H9 (cell line): ENCODE measurements at regions not wholly inside any gene's neighbourhood (a gene's known extent, or its start where the extent isn't known, plus 50 kb on each side); places are given as distances from the start of the nearest gene placed in this dataset.

Source experiments
- DNase-seq: peaks from one replicate; pipeline ENCODE4 v3.0.0-alpha.2; 2017
- H2AFZ ChIP-seq: one replicate; pipeline ENCODE4 v1.6.1; 2013; ENCODE audit warnings: mild to moderate bottlenecking, low read length, control low read depth, moderate library complexity
- H2AK5ac ChIP-seq: 2 replicates; pipeline ENCODE4 v1.6.1; 2013; ENCODE audit warnings: low read length, control low read depth, mixed read lengths; ENCODE audit not compliant: insufficient read length
- H2BK120ac ChIP-seq: one replicate; pipeline ENCODE4 v1.6.1; 2013; ENCODE audit warnings: low read depth, mild to moderate bottlenecking, low read length, control low read depth, inconsistent platforms; ENCODE audit not compliant: poor library complexity, severe bottlenecking
- H2BK12ac ChIP-seq: 2 replicates; pipeline ENCODE4 v1.6.1; 2013; ENCODE audit warnings: low read length, control low read depth, mixed read lengths, low read depth; ENCODE audit not compliant: insufficient read length
- H2BK15ac ChIP-seq: 2 replicates; pipeline ENCODE4 v1.6.1; 2013; ENCODE audit warnings: low read depth, low read length, control low read depth
- H2BK20ac ChIP-seq: one replicate; pipeline ENCODE4 v1.6.1; 2013; ENCODE audit warnings: low read depth, mild to moderate bottlenecking, low read length, control low read depth, inconsistent platforms; ENCODE audit not compliant: poor library complexity, severe bottlenecking
- H2BK5ac ChIP-seq: 2 replicates; pipeline ENCODE4 v1.6.1; 2013; ENCODE audit warnings: low read length, control low read depth, mixed read lengths; ENCODE audit not compliant: insufficient read length
- H3K14ac ChIP-seq: 2 replicates; pipeline ENCODE4 v1.6.1; 2013; ENCODE audit warnings: low read length, control low read depth; ENCODE audit not compliant: insufficient read depth
- H3K18ac ChIP-seq: 2 replicates; pipeline ENCODE4 v1.6.1; 2013; ENCODE audit warnings: low read depth, mild to moderate bottlenecking, mixed read lengths, low read length, control low read depth; ENCODE audit not compliant: insufficient read length
- H3K23ac ChIP-seq: 2 replicates; pipeline ENCODE4 v1.6.1; 2013; ENCODE audit warnings: low read length, control low read depth, mixed read lengths, low read depth; ENCODE audit not compliant: insufficient read length
- H3K23me2 ChIP-seq: 2 replicates; pipeline ENCODE4 v1.6.1; 2013; ENCODE audit warnings: low read depth, mild to moderate bottlenecking, mixed read lengths, low read length, control low read depth; ENCODE audit not compliant: insufficient read length, poor library complexity, severe bottlenecking
- H3K27ac ChIP-seq: 2 replicates; pipeline ENCODE4 v1.5.1; 2013; ENCODE audit warnings: low read length, control low read depth, mixed read lengths, low read depth; ENCODE audit not compliant: insufficient read length
- H3K27me3 ChIP-seq: 2 replicates; pipeline ENCODE4 v1.6.1; 2013; ENCODE audit warnings: low read length, control low read depth, inconsistent platforms; ENCODE audit not compliant: insufficient read depth
- H3K4ac ChIP-seq: 2 replicates; pipeline ENCODE4 v1.6.1; 2013; ENCODE audit warnings: low read depth, mild to moderate bottlenecking, control low read depth, inconsistent platforms, low read length, moderate library complexity
- H3K4me1 ChIP-seq: 2 replicates; pipeline ENCODE4 v1.6.1; 2013; ENCODE audit warnings: low read length, control low read depth, inconsistent platforms; ENCODE audit not compliant: insufficient read depth
- H3K4me2 ChIP-seq: 2 replicates; pipeline ENCODE4 v1.6.1; 2013; ENCODE audit warnings: low read length, control low read depth, mixed read lengths; ENCODE audit not compliant: insufficient read length, insufficient read depth
- H3K56ac ChIP-seq: 2 replicates; pipeline ENCODE4 v1.6.1; 2013; ENCODE audit warnings: low read depth, mild to moderate bottlenecking, mixed read lengths, low read length, control low read depth; ENCODE audit not compliant: insufficient read length
- H3K79me1 ChIP-seq: 2 replicates; pipeline ENCODE4 v1.6.1; 2013; ENCODE audit warnings: low read depth, mild to moderate bottlenecking, moderate library complexity, low read length, control low read depth, inconsistent platforms; ENCODE audit not compliant: insufficient read depth, poor library complexity, severe bottlenecking
- H3K79me2 ChIP-seq: 2 replicates; pipeline ENCODE4 v1.6.1; 2013; ENCODE audit warnings: low read length, control low read depth, inconsistent platforms; ENCODE audit not compliant: insufficient read depth
- H3K9ac ChIP-seq: 2 replicates; pipeline ENCODE4 v1.6.1; 2013; ENCODE audit warnings: low read length, control low read depth, mixed read lengths; ENCODE audit not compliant: insufficient read length; ENCODE audit errors: extremely low read depth
- H3K9me3 ChIP-seq: one replicate; pipeline ENCODE4 v1.6.1; 2013; ENCODE audit warnings: low read depth, low read length, inconsistent platforms; ENCODE audit not compliant: control insufficient read depth
- H3T11ph ChIP-seq: one replicate; pipeline ENCODE4 v1.6.1; 2013; ENCODE audit warnings: mild to moderate bottlenecking, low read length, control low read depth, inconsistent platforms
- H4K20me1 ChIP-seq: one replicate; pipeline ENCODE4 v1.6.1; 2013; ENCODE audit not compliant: control insufficient read depth, insufficient read length, insufficient read depth
- H4K5ac ChIP-seq: 2 replicates; pipeline ENCODE4 v1.6.1; 2013; ENCODE audit warnings: low read depth, mild to moderate bottlenecking, mixed read lengths, low read length, control low read depth; ENCODE audit not compliant: insufficient read length
- H4K8ac ChIP-seq: replicated peaks from 2 replicates; pipeline ENCODE4 v1.6.1; 2013; ENCODE audit warnings: low read length, control low read depth, mixed read lengths, low read depth; ENCODE audit not compliant: insufficient read length
- H4K91ac ChIP-seq: 2 replicates; pipeline ENCODE4 v1.6.1; 2013; ENCODE audit warnings: low read depth, mild to moderate bottlenecking, moderate library complexity, mixed read lengths, low read length, control low read depth; ENCODE audit not compliant: insufficient read length
- H3K27ac Mint-ChIP-seq, 3 experiments: 2 replicates in 2 of 3; 3 replicates in 1 of 3; pipeline ENCODE4 v1.8.0; 2020 to 2021; ENCODE audit warnings: mixed read lengths in 3 of 3, mild to moderate bottlenecking in 1 of 3, moderate library complexity in 1 of 3
- H3K27me3 Mint-ChIP-seq: 2 replicates; pipeline ENCODE4 v1.8.0; 2021; ENCODE audit warnings: low read depth, mild to moderate bottlenecking, moderate library complexity, mixed read lengths
- H3K36me3 Mint-ChIP-seq, 3 experiments: 2 replicates in 2 of 3; 3 replicates in 1 of 3; pipeline ENCODE4 v1.8.0; 2020 to 2021; ENCODE audit warnings: low read depth in 3 of 3, mixed read lengths in 3 of 3; ENCODE audit not compliant: insufficient read depth in 1 of 3
- H3K4me1 Mint-ChIP-seq, 2 experiments: 2 replicates each; pipeline ENCODE4 v1.8.0; 2020; ENCODE audit warnings: mixed read lengths in 2 of 2
- H3K4me3 Mint-ChIP-seq, 2 experiments: 2 replicates in 1 of 2; 3 replicates in 1 of 2; pipeline ENCODE4 v1.8.0; 2020 to 2021; ENCODE audit warnings: mild to moderate bottlenecking in 2 of 2, mixed read lengths in 2 of 2, moderate library complexity in 1 of 2
- H3K9me3 Mint-ChIP-seq, 2 experiments: 2 replicates in 1 of 2; 3 replicates in 1 of 2; pipeline ENCODE4 v1.8.0; 2020; ENCODE audit warnings: mild to moderate bottlenecking in 2 of 2, mixed read lengths in 2 of 2, moderate library complexity in 1 of 2
- WGBS: extraction: QIAGEN DNeasy Blood & Tissue Kit; methylation state at CpG from one replicate; pipeline ENCODE4 v1.1.7; 2013; ENCODE audit warnings: missing lambda C conversion rate, low lambda C conversion rate, mixed read lengths; ENCODE audit not compliant: insufficient read length; ENCODE audit errors: extremely low coverage; 5-methylcytosine and 5-hydroxymethylcytosine counted together
- TF ChIP-seq, protein P1 (sequence below): fragments of 200-600 bp; sonication (generic); conservative IDR thresholded peaks from 3 replicates; pipeline ENCODE4 v1.8.0; 2021; ENCODE audit warnings: antibody characterized with exemption, mild to moderate bottlenecking

DNA sequence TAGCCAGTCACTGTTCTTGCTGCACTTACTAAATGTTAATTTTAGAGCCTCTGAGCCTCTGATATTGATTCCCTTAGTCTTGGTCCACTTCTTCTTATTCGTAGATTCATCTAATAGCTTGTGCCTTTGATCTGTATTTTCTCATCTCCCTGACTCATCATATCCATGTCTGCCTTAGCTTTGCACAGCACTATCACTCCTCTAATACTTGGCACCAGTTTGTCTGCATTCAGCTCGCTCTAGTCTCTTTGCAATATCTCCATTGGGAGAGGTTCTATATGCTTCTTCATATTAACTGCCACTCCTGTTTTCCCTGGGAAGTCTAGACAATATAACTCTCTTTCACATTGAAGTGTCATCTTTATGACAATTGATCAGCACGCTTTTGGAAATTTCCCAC lies 68.5 kb upstream of the CSRP2 start:
- Mint-ChIP-seq H3K27ac (no peak overlapping the region), H3K4me3 (no peak overlapping the region), H3K27me3 (no peaks in the 10 kb centered on the region), H3K9me3 (no peaks in the 10 kb centered on the region), H3K36me3 (no peaks in the 10 kb centered on the region), H3K4me1 (no peaks in the 10 kb centered on the region)
- H3K56ac ChIP-seq, result no peak overlapping the region
- H3K27me3 ChIP-seq, result no peaks in the 10 kb centered on the region
- H3K27ac ChIP-seq, result no peak overlapping the region
- H4K20me1 ChIP-seq, result no peaks in the 10 kb centered on the region
- no peak for DNase-seq
- H3K4ac ChIP-seq, result no peak overlapping the region
- H2BK120ac ChIP-seq, result no peak overlapping the region
- no peak overlapping the region for H2AK5ac ChIP-seq
- H3K4me2 ChIP-seq, result no peak overlapping the region
- WGBS, result no CpG with 5 or more reads among the region's 3 CpGs
- H4K91ac ChIP-seq, result no peak overlapping the region
- no peak overlapping the region for H4K8ac ChIP-seq
- H3K23ac ChIP-seq, result no peak overlapping the region
- no peaks in the 10 kb centered on the region for H3K4me1 ChIP-seq
- no peak overlapping the region for H3K18ac ChIP-seq
- H2BK15ac ChIP-seq, result no peak overlapping the region
- H2AFZ ChIP-seq, result no peak overlapping the region
- no peaks in the 10 kb centered on the region for H3K79me2 ChIP-seq
- no peak overlapping the region for H2BK20ac ChIP-seq
- no peak overlapping the region for H3K9ac ChIP-seq
- H3K14ac ChIP-seq, result no peak overlapping the region
- no peak overlapping the region for H2BK5ac ChIP-seq
- TF ChIP-seq, protein P1, sequence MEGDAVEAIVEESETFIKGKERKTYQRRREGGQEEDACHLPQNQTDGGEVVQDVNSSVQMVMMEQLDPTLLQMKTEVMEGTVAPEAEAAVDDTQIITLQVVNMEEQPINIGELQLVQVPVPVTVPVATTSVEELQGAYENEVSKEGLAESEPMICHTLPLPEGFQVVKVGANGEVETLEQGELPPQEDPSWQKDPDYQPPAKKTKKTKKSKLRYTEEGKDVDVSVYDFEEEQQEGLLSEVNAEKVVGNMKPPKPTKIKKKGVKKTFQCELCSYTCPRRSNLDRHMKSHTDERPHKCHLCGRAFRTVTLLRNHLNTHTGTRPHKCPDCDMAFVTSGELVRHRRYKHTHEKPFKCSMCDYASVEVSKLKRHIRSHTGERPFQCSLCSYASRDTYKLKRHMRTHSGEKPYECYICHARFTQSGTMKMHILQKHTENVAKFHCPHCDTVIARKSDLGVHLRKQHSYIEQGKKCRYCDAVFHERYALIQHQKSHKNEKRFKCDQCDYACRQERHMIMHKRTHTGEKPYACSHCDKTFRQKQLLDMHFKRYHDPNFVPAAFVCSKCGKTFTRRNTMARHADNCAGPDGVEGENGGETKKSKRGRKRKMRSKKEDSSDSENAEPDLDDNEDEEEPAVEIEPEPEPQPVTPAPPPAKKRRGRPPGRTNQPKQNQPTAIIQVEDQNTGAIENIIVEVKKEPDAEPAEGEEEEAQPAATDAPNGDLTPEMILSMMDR, result no peak
- H4K5ac ChIP-seq, result no peak overlapping the region
- no peaks in the 10 kb centered on the region for H3K23me2 ChIP-seq
- no peak overlapping the region for H2BK12ac ChIP-seq
- no peak overlapping the region for H3T11ph ChIP-seq
- no peaks in the 10 kb centered on the region for H3K9me3 ChIP-seq
- H3K79me1 ChIP-seq, result no peaks in the 10 kb centered on the region
